ENCODE measurements at regions not wholly inside any gene's neighbourhood (a gene's known extent, or its start where the extent isn't known, plus 50 kb on each side); places are given as distances from the start of the nearest gene placed in this dataset.
"Not testable (repeated sequence)": the region's sequence is repeated elsewhere in the genome, so short reads cannot be mapped to it uniquely, and the experiment has no call there.

DNA sequence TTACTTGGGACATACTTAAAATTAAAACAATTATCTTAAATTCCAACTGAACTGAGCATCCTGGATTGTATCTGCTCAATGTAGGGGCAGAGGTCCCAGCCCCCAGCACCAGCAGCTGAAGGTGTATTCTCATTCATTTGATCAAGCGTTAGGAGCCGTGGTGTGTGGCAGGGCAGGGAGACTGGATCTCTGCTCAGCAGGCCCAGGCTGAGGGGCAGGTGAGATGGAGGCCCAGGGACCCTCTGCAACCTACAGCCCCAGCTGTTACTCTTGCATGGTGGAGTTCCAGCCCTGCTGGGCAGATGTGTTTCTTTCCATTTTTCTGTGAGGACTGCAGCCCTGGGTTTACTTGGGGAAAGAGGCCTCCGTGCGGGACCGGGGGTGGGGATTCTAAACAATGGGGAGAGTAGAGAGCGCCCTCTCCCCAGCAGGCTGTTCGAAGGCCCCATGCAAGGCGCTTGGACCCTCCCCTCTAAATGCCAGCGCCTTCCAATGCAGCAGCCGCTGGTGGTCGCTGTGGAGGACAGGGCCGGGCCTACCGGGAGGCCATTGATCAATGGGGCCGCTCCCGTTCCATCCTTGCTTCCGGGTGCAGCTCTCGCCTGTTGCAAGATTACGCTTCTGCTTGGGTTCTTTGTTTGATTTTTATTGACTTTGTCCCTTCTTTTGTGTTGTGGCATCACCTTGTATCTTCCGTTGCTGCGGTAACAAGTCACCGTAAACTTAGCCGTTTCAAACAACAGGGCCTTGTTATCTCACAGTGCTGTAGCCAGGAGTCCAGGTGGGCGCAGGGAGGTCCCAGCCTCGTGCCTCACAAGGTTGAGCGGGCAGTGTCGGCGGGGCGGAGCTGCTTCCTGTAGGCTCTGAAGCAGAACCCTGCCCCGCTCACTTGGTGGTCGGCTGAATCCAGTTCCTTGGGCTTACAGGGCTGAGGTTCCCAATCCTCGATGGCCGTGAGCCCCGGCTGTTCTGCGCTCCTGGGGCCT, 134.8 kb upstream of the PHACTR3 start:
- DNase-seq (ENCODE audit: low spot score) (no peak), ATAC-seq (no peak)
- Mint-ChIP-seq H3K4me1 (ENCODE audit: low read depth in 2 of 2) (no peaks in the 10 kb centered on the region), H3K4me3 (no peak overlapping the region), H3K9me3 (no peaks in the 10 kb centered on the region), H3K36me3 (no peaks in the 10 kb centered on the region), H3K27me3 (peaks cover 11 to 16% of the 10 kb centered on the region in 2 donors), H3K27ac (no peak overlapping the region)

DNA sequence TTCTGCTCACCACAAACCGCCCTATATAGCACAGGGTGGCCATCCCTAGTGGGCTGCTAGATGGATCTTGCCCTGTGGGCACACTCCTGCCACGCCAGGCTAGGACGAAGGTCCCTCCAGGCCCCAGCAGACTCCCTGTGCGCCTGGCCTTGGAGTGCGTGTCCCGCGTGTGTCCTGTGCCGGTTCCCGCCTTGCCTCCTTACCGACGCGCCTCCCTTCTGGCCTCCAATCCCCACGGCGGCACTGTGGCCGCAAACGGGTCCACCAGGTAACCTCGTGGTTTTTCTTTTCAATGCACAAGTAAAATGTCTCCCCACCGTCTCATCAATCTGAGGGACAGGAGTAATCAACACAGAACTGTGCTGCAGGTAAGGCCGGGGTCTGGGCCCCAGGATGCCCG, 133.8 kb upstream of the PHACTR3 start:
- ATAC-seq (peak in 1 of 2 donors; percentile 37), DNase-seq (ENCODE audit: low spot score) (no peak)
- Mint-ChIP-seq H3K9me3 (no peaks in the 10 kb centered on the region), H3K27me3 (peaks cover 12 to 16% of the 10 kb centered on the region in 2 donors), H3K36me3 (no peaks in the 10 kb centered on the region), H3K27ac (no peak overlapping the region), H3K4me3 (no peak overlapping the region), H3K4me1 (ENCODE audit: low read depth in 2 of 2) (no peaks in the 10 kb centered on the region)

DNA sequence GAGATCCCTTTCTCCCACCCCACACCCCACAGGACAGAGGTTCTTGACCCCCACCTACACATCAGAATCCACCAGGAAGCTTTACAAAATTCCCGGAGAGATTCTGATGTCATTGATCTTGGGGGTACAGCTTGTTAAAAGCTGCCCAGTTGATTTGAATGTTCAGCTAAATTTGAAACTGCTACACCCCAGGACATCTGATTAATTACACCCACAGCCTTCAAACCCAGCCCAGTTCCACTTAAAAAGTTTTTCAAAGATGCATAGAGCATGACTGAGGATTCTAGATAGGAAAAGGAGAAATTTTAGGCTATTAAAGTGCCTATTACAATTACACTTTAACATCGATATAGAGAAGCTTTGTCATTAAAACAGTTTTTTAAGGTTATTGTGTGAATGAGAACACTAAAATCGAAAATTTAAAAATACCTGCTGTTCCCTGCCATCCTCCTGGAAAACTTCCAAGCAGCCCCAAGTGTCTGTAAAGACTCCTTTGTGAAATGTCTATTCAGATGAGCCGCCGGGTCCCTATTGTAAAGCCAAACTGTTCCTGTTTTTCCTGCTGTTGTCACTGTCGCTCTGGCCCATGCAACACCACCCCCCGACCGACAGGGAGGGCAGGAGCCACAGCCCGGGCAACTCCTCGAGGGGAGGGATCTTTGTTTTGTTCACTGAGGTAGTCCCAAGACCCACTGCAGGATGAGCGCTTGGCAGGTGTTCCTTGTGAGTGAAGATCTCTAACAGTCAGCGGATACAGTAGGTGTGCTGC, 132.5 kb upstream of the PHACTR3 start:
- H3K4me3 Mint-ChIP-seq = no peak overlapping the region
- H3K36me3 Mint-ChIP-seq = no peaks in the 10 kb centered on the region
- DNase-seq (ENCODE audit: low spot score) (no peak), ATAC-seq (no peak)
- H3K9me3 Mint-ChIP-seq = no peaks in the 10 kb centered on the region
- H3K4me1 Mint-ChIP-seq (ENCODE audit: low read depth in 2 of 2) = no peaks in the 10 kb centered on the region
- no peak overlapping the region for H3K27ac Mint-ChIP-seq
- H3K27me3 Mint-ChIP-seq = peaks cover 12 to 16% of the 10 kb centered on the region in 2 donors

DNA sequence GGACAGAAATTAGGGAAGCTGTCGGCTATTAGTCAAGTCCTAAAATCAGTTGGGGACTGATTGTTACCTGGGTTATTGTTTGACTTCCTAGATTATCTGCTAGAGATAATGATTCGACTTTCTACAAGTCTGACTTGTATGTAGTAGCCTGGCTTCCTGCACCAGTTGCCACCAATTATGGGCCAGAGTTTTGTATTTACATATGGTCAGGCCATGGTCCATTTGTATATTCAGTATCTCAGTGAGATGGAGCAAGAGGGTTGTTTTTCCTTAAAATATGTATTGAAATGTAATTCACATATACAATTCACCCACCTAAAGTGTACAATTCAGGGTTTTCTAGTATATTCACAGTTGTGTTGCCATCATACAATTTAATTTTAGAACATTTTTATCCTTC, 130.6 kb upstream of the PHACTR3 start:
- H3K4me1 Mint-ChIP-seq (ENCODE audit: low read depth in 2 of 2) = no peaks in the 10 kb centered on the region
- peaks cover 17 to 24% of the 10 kb centered on the region in 2 donors for H3K27me3 Mint-ChIP-seq
- no peak overlapping the region for H3K27ac Mint-ChIP-seq
- DNase-seq (ENCODE audit: low spot score) (no peak), ATAC-seq (no peak)
- no peaks in the 10 kb centered on the region for H3K9me3 Mint-ChIP-seq
- H3K36me3 Mint-ChIP-seq = no peaks in the 10 kb centered on the region
- H3K4me3 Mint-ChIP-seq = no peak overlapping the region

DNA sequence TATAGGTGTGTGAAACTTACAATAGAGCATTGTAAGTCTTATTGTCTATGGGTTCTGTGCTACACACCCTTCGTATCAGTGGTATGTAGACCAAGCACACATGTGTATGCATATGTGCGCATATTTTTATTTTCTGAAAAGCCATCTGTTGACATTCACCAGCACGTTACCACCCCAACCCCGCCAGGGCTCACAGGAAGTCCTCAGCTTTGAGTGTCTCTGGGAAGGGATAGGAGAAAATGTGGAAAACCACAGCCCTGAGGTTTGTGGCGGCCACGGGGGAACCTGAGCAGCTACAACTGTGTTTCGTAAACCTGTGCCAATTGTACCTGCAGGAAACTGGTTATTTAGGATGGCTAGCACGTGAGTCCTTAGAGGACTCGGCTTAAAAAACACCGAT, 123.3 kb upstream of the PHACTR3 start:
- Mint-ChIP-seq H3K4me1 (ENCODE audit: low read depth in 2 of 2) (no peaks in the 10 kb centered on the region), H3K36me3 (no peaks in the 10 kb centered on the region), H3K9me3 (no peaks in the 10 kb centered on the region), H3K4me3 (no peak overlapping the region), H3K27me3 (peaks cover 19 to 29% of the 10 kb centered on the region in 2 donors), H3K27ac (no peak overlapping the region)
- DNase-seq (ENCODE audit: low spot score) = no peak
- ATAC-seq = no peak

DNA sequence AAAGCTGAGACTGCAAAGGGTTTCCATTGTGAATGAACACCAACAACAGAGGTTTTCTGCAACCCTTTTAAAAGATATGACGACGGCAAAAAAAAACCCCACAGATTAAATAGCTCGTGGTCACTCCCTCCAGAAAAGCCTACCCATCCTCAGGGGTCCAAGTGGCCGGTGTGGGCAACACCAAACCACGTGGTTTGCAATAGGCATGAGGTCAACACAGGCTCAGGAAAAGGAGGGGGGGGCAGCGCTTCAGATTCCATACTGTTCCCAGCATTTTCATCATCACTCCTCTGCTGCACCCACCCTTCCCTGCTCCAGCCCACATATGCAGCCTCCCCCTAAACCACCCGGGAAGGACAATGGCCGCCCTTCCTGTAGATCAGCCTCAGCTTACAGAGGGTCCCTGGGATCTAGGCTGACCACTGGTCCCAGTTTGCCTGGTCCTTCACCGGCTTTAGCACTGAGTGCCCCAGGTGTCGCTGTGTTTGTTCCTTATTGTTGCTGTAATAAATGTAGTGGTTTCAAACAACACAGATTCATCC, 122.8 kb upstream of the PHACTR3 start:
- H3K4me3 Mint-ChIP-seq = no peak overlapping the region
- no peak for DNase-seq (ENCODE audit: low spot score)
- no peaks in the 10 kb centered on the region for H3K36me3 Mint-ChIP-seq
- no peak overlapping the region for H3K27ac Mint-ChIP-seq
- ATAC-seq = no peak
- H3K4me1 Mint-ChIP-seq (ENCODE audit: low read depth in 2 of 2) = no peaks in the 10 kb centered on the region
- no peaks in the 10 kb centered on the region for H3K9me3 Mint-ChIP-seq
- H3K27me3 Mint-ChIP-seq = peaks cover 19 to 29% of the 10 kb centered on the region in 2 donors

DNA sequence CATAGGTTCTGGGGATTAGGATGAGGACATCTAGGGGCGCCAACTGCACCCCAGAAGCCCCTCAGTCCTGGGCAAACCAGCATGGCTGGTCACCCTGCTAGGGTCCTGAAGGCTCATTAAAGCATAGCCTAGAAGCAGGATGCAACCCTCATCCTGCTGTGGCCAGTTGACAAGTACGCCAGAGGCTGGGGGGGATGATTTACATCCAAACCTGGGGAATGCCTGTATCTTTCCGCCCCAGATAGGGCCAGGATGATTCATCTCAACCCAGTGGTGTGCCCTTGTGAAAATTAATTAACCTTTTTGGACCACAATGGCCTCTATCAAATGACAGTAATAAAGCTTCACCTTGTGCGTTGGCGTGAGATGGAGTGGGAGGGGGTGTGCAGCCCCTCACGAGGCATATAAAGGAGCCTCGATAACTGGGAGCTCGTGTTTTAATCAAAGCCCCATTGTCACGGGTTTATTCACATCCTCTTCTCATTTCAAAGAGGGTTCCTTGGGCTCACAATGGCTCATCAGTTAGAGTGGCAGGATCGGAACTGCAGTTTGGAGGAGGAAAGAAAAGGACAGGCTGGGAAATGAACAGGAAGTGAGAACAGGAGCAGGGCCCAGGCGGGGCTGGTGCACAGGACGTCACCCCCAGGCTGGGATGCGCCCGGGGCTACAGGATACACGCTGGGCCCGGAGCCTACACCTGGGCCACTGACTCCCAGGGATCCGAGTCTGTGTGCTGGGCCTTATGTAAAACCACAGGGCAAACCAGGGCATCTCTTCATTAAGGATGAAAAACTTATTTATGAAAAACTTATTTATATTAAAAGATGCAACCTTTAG, 121.8 kb upstream of the PHACTR3 start:
- no peak for DNase-seq (ENCODE audit: low spot score)
- no peaks in the 10 kb centered on the region for H3K9me3 Mint-ChIP-seq
- ATAC-seq = no peak
- no peak overlapping the region for H3K4me3 Mint-ChIP-seq
- no peaks in the 10 kb centered on the region for H3K36me3 Mint-ChIP-seq
- no peaks in the 10 kb centered on the region for H3K4me1 Mint-ChIP-seq (ENCODE audit: low read depth in 2 of 2)
- H3K27me3 Mint-ChIP-seq = peaks cover 19 to 29% of the 10 kb centered on the region in 2 donors
- H3K27ac Mint-ChIP-seq = no peak overlapping the region

DNA sequence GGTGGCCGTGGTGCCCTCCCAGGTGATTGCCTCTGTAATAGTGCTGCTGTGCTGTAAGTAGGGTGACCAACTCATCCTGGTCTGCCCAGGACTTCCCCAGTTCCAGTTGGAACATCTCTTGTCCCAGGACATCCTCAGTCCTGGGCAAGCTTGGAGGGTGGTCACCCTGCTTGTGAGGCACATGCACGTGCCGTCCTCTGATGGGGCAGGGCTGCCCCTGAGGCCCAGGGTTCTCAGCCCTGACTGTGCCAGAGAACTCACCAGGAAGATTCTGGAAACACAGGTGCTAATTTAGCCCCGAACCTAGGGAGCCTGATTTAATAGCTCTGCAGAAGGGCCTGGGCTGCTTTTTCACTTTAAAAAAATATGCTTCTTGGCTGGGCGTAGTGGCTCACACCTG, 120.9 kb upstream of the PHACTR3 start:
- ATAC-seq (no peak), DNase-seq (ENCODE audit: low spot score) (no peak)
- Mint-ChIP-seq H3K9me3 (no peaks in the 10 kb centered on the region), H3K27ac (no peak overlapping the region), H3K4me3 (no peak overlapping the region), H3K36me3 (no peaks in the 10 kb centered on the region), H3K27me3 (peaks cover 14 to 23% of the 10 kb centered on the region in 2 donors), H3K4me1 (ENCODE audit: low read depth in 2 of 2) (no peaks in the 10 kb centered on the region)

DNA sequence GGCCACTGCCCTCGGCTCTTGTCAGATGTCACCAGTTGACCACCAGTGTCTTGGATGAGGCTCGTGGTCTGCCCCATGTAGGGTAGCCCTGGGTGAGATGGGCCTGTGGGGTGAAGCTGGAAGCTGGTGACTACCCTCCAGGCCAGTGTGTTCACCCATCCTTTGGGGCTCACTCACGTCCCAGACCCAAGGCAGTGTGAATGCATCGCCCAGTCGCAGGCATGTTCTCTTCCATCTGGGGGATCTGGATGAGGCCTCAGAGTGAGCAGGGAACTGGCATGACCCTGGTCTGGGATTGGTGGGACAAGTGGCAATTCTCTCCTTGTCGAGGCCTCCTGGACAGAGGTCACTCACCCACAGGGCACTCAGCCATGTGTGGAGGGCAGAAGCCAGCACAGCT, 120.1 kb upstream of the PHACTR3 start:
- no peak overlapping the region for H3K4me3 Mint-ChIP-seq
- no peaks in the 10 kb centered on the region for H3K36me3 Mint-ChIP-seq
- H3K4me1 Mint-ChIP-seq (ENCODE audit: low read depth in 2 of 2) = no peaks in the 10 kb centered on the region
- H3K27me3 Mint-ChIP-seq = peaks cover 11 to 16% of the 10 kb centered on the region in 2 donors
- H3K9me3 Mint-ChIP-seq = no peaks in the 10 kb centered on the region
- H3K27ac Mint-ChIP-seq = no peak overlapping the region
- DNase-seq (ENCODE audit: low spot score) (no peak), ATAC-seq (no peak)

DNA sequence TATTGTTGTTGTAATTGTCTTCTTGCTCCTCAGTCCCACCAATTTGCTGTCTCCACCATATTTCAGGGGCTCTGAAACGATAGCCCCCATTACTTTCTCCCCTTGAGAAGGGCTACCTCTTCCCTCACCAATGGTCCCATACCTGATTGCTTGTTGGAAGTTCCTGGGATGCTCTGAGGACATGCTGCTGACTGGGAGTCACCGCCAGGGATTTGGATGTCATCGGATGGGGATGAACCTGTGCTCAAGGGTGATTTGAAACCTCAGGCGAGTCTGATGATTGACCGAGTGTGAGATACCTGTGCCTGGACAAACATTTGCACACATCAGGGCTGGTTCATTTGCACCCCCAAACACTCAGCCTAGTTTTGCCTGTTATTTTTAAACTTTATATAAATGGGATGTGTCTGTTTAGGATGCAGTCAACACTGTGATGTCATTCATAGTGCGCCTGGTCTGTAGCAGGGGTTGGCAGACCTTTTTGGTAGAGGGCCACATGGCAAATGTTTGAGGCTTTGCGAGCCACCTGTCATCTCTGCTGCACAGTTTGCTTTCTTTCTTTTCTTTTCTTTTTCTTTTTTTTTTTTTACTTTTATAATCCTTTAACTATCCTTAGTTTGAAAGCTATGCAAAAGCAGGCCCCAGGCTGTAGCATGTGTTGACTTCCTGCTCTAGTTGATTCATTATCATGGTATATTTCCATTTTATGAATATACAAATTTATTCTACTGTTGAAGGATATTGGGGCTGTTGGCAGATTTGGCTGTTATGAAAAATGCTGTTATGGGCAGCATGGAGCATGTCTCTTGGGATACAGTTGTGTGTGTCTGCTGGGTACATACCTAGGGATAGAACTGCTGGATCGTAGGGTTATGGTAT, 118.5 kb upstream of the PHACTR3 start:
- H3K27me3 Mint-ChIP-seq = peaks cover 7 to 15% of the 10 kb centered on the region in 2 donors
- no peak overlapping the region for H3K27ac Mint-ChIP-seq
- no peak overlapping the region for H3K4me3 Mint-ChIP-seq
- H3K36me3 Mint-ChIP-seq = no peaks in the 10 kb centered on the region
- no peak for ATAC-seq
- no peaks in the 10 kb centered on the region for H3K9me3 Mint-ChIP-seq
- H3K4me1 Mint-ChIP-seq (ENCODE audit: low read depth in 2 of 2) = no peaks in the 10 kb centered on the region
- no peak for DNase-seq (ENCODE audit: low spot score)

DNA sequence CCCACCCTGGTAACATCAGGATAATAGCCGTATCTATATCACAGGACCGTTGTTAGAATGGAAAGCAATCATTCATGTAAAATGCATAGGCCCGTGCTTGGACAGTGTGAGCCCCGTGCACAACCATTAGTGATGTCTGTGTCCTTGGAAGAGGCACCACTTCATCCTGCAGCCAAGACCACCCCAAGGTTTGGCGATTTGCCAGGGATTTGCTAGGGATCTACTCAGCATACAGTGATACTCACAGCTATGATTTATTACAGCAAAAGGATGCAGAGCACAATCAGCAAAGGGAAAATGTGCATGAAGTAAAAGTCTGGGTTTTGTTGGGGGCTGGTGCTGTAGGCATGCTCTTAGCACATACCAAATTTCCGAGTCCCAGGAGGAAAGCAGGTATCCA, 115.9 kb upstream of the PHACTR3 start:
- ATAC-seq; H3K9me3 Mint-ChIP-seq; H3K27ac Mint-ChIP-seq; H3K27me3 Mint-ChIP-seq; H3K4me3 Mint-ChIP-seq; DNase-seq (ENCODE audit: low spot score); H3K36me3 Mint-ChIP-seq; H3K4me1 Mint-ChIP-seq (ENCODE audit: low read depth in 2 of 2): not testable (repeated sequence)

DNA sequence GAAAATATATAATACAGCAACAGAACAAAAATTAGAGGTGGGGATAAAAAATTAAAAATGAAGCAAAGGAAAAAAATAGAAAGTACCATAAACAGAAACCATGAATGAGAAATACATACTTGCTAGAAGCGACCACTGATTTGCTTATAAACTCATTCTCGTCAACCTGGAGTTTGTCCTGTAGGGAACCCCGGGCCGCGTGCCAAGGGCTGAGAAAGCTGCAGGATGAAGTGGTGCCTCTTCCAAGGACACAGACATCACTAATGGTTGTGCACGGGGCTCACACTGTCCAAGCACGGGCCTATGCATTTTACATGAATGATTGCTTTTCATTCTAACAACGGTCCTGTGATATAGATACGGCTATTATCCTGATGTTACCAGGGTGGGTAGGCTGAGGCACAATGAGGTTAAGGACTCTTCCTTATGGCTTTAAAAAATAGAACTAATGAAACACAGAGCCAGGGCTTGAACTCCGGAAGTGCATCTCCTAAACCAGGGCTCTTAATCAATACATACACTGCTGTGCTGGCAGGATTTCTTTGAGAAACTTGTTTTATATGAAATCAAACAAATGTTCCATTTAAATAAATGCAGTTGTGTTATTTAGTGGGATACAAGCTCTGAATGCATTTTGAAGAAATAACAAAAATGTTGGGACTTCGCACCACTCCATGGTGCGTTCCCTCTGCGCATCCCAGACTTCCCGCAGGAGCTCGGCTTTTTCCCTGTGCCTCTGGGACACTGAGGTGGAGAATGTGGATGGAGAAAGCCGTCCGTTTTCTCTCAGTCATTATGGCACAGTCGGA, 113.9 kb upstream of the PHACTR3 start:
- DNase-seq (ENCODE audit: low spot score); H3K9me3 Mint-ChIP-seq; H3K27me3 Mint-ChIP-seq; H3K4me3 Mint-ChIP-seq; H3K4me1 Mint-ChIP-seq (ENCODE audit: low read depth in 2 of 2); ATAC-seq; H3K36me3 Mint-ChIP-seq; H3K27ac Mint-ChIP-seq: not testable (repeated sequence)
